Bronchial epithelial cell (primary cell): ENCODE measurements at regions not wholly inside any gene's neighbourhood (a gene's known extent, or its start where the extent isn't known, plus 50 kb on each side); places are given as distances from the start of the nearest gene placed in this dataset.

Source experiments
- DNase-seq: peaks from one replicate; pipeline ENCODE4 v3.0.0-alpha.2; 2010; ENCODE audit warnings: low read depth
- FAIRE-seq: peaks from 2 replicates; lab custom pipeline; 2011; peaks lifted over from hg19 to GRCh38; lab: Jason Lieb, UNC
- H3K27me3 ChIP-seq: 2 replicates; pipeline ENCODE4 v1.5.1; 2011; ENCODE audit warnings: low read length; ENCODE audit not compliant: control insufficient read depth, insufficient read depth
- H3K36me3 ChIP-seq: 2 replicates; pipeline ENCODE4 v1.5.1; 2011; ENCODE audit warnings: low read length; ENCODE audit not compliant: control insufficient read depth, insufficient read depth
- H3K4me3 ChIP-seq: 2 replicates; pipeline ENCODE4 v1.5.1; 2011; ENCODE audit warnings: mild to moderate bottlenecking, low read depth, low read length, control low read depth
- TF ChIP-seq, protein P1 (sequence below): IDR thresholded peaks from 2 replicates; pipeline ENCODE4 v1.5.1; 2011; ENCODE audit warnings: mild to moderate bottlenecking, moderate library complexity, low read length, control low read depth, inconsistent platforms; ENCODE audit not compliant: insufficient read depth, severe bottlenecking

GRCh38 chr7:32242436-32242835 is 172.2 kb upstream of the PDE1C start:
- TF ChIP-seq, protein P1, sequence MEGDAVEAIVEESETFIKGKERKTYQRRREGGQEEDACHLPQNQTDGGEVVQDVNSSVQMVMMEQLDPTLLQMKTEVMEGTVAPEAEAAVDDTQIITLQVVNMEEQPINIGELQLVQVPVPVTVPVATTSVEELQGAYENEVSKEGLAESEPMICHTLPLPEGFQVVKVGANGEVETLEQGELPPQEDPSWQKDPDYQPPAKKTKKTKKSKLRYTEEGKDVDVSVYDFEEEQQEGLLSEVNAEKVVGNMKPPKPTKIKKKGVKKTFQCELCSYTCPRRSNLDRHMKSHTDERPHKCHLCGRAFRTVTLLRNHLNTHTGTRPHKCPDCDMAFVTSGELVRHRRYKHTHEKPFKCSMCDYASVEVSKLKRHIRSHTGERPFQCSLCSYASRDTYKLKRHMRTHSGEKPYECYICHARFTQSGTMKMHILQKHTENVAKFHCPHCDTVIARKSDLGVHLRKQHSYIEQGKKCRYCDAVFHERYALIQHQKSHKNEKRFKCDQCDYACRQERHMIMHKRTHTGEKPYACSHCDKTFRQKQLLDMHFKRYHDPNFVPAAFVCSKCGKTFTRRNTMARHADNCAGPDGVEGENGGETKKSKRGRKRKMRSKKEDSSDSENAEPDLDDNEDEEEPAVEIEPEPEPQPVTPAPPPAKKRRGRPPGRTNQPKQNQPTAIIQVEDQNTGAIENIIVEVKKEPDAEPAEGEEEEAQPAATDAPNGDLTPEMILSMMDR: no peak
- H3K36me3 ChIP-seq: no peaks in the 10 kb centered on the region
- no peak overlapping the region for H3K4me3 ChIP-seq
- FAIRE-seq (no peak), DNase-seq (no peak)
- H3K27me3 ChIP-seq: no peaks in the 10 kb centered on the region

- DNase-seq (no peak), FAIRE-seq (no peak)
- TF ChIP-seq, protein P1: no peak
Observed at GRCh38 chr7:32241636-32242035, 171.4 kb upstream of the PDE1C start.

GRCh38 chr7:32239764-32240163 is 169.6 kb upstream of the PDE1C start:
- no peaks in the 10 kb centered on the region for H3K36me3 ChIP-seq
- no peaks in the 10 kb centered on the region for H3K27me3 ChIP-seq
- DNase-seq (no peak), FAIRE-seq (no peak)
- TF ChIP-seq, protein P1: no peak
- no peak overlapping the region for H3K4me3 ChIP-seq

More at GRCh38 chr7:32241636-32242035, 171.4 kb upstream of the PDE1C start:
- H3K4me3 ChIP-seq: no peak overlapping the region
- no peaks in the 10 kb centered on the region for H3K27me3 ChIP-seq
- no peaks in the 10 kb centered on the region for H3K36me3 ChIP-seq

DNA sequence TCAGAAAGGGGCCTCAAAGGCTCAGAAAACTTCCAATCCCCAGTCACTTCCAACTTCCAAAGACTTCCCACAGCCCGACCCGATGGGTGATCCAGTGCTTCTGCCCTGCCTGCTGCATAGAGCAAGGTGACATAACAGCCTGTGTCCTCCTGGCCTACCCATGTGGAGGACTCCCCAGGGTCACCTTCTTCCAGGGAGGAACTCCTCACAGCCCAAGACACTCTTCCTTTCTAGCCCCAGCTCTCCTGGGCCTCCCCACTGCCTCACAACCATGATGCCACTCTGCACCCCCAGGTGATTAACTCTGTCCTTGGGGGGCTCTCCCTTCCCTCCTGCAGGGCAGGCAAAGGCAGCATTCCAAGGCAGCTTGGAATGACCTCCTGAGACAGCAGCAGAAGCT is 158.4 kb upstream of the PDE1C start:
- TF ChIP-seq, protein P1: no peak
- no peak for FAIRE-seq
- Histone ChIP-seq H3K27me3 (no peaks in the 10 kb centered on the region), H3K4me3 (no peak overlapping the region), H3K36me3 (no peaks in the 10 kb centered on the region)
- no peak for DNase-seq

DNA sequence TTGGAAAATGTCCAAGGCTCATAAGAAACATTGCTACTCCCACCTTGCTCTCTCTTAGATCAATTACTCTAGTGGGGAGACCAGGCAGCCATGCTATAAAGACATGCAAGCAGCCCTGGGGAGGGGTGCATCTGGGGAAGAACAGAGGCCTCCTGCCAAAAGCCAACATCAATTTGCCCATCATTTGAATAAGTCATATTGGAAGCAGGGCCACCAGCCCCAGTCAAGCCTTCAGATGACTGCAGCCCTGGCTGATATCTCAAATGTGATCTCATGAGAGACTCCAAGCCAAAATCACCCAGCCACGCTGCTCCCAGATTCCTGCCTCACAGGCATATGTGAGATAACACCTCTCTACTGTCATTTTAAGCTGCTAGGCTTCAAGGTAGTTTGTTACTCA is 157.5 kb upstream of the PDE1C start:
- no peak overlapping the region for H3K4me3 ChIP-seq
- FAIRE-seq (no peak), DNase-seq (no peak)
- TF ChIP-seq, protein P1: no peak
- H3K36me3 ChIP-seq: no peaks in the 10 kb centered on the region
- H3K27me3 ChIP-seq: no peaks in the 10 kb centered on the region

- peak; percentile 7 for DNase-seq
- Histone ChIP-seq H3K27me3 (no peaks in the 10 kb centered on the region), H3K4me3 (no peak overlapping the region), H3K36me3 (no peaks in the 10 kb centered on the region)
- TF ChIP-seq, protein P1: no peak
- FAIRE-seq: no peak
Observed at GRCh38 chr7:32224276-32224675, 154.1 kb upstream of the PDE1C start.
